G401.6 (cell line): ENCODE measurements at regions not wholly inside any gene's neighbourhood (a gene's known extent, or its start where the extent isn't known, plus 50 kb on each side); places are given as distances from the start of the nearest gene placed in this dataset.
"Not testable (repeated sequence)": the region's sequence is repeated elsewhere in the genome, so short reads cannot be mapped to it uniquely, and the experiment has no call there.

Source experiments
- FAIRE-seq: peaks from 2 replicates; lab custom pipeline; 2012; peaks lifted over from hg19 to GRCh38; lab: Jason Lieb, UNC

GRCh38 chrX:2640436-2641150, 50.5 kb upstream of the CD99 start:
- FAIRE-seq = no peak

- FAIRE-seq = no peak
These were observed 52.8 kb upstream of the CD99 start for GRCh38 chrX:2638279-2638678.

GRCh38 chrX:2635342-2635741, 55.8 kb upstream of the CD99 start:
- no peak for FAIRE-seq

GRCh38 chrX:2632533-2633504, 58.3 kb upstream of the CD99 start:
- FAIRE-seq = no peak

- FAIRE-seq = no peak
These were observed 59.2 kb upstream of the CD99 start for GRCh38 chrX:2631743-2632532.

GRCh38 chrX:2630935-2631742, 60.0 kb upstream of the CD99 start:
- FAIRE-seq = not testable (repeated sequence)

GRCh38 chrX:2630008-2630934, 60.8 kb upstream of the CD99 start:
- not testable (repeated sequence) for FAIRE-seq

GRCh38 chrX:2629316-2630007, 61.6 kb upstream of the CD99 start:
- FAIRE-seq = no peak

- no peak for FAIRE-seq
These were observed 62.3 kb upstream of the CD99 start for GRCh38 chrX:2628751-2629315.

GRCh38 chrX:2627272-2627867, 63.7 kb upstream of the CD99 start:
- no peak for FAIRE-seq

- no peak for FAIRE-seq
These were observed 64.3 kb upstream of the CD99 start for GRCh38 chrX:2626750-2627149.

GRCh38 chrX:2620576-2620975, 70.5 kb upstream of the CD99 start:
- no peak for FAIRE-seq

GRCh38 chrX:2618516-2618915, 72.6 kb upstream of the CD99 start:
- no peak for FAIRE-seq

GRCh38 chrX:2614911-2615310, 76.2 kb upstream of the CD99 start:
- FAIRE-seq = peak; percentile 66

GRCh38 chrX:2610246-2611170, 80.6 kb upstream of the CD99 start:
- FAIRE-seq = no peak

GRCh38 chrX:2609431-2610238, 81.5 kb upstream of the CD99 start:
- FAIRE-seq = no peak
